ENCODE measurements at regions not wholly inside any gene's neighbourhood (a gene's known extent, or its start where the extent isn't known, plus 50 kb on each side); places are given as distances from the start of the nearest gene placed in this dataset.
A peak's percentile ranks its signal among the peaks of the same experiment; 100 is the strongest.

- Histone ChIP-seq H3K4me2 (ENCODE audit: low read length, poor library complexity, severe bottlenecking) (no peak overlapping the region), H3K36me3 (ENCODE audit: control insufficient read depth in 1 of 2, insufficient read depth in 2 of 2, low read depth in 1 of 2, low read length in 2 of 2) (no peaks in the 10 kb centered on the region), H3K4ac (ENCODE audit: low read depth in 1 of 2, low read length in 2 of 2) (no peak overlapping the region), H2AK5ac (ENCODE audit: low read length, severe bottlenecking) (no peak overlapping the region), H2BK15ac (ENCODE audit: low read depth, poor library complexity, severe bottlenecking) (no peak overlapping the region), H3K9me3 (ENCODE audit: control insufficient read depth, low read length) (peaks cover 6% of the 10 kb centered on the region), H3K9ac (ENCODE audit: low read length) (no peak overlapping the region), H3K4me3 (ENCODE audit: insufficient read depth in 1 of 2, low read depth in 1 of 2, low read length in 2 of 2) (no peak overlapping the region), H3K27me3 (ENCODE audit: control insufficient read depth in 1 of 2, insufficient read depth in 1 of 2, low read length in 2 of 2) (no peaks in the 10 kb centered on the region), H2BK12ac (ENCODE audit: low read length in 2 of 2) (no peak overlapping the region), H4K8ac (ENCODE audit: low read length) (no peak overlapping the region), H3K14ac (ENCODE audit: low read length in 2 of 2) (no peak overlapping the region), H3K18ac (ENCODE audit: low read depth in 1 of 2, low read length in 2 of 2) (no peak overlapping the region), H2BK120ac (ENCODE audit: low read depth, low read length) (no peak overlapping the region), H3K4me1 (ENCODE audit: control insufficient read depth, insufficient read depth, low read depth, low read length) (no peaks in the 10 kb centered on the region), H2AFZ (ENCODE audit: low read depth, low read length) (no peak overlapping the region), H4K91ac (ENCODE audit: low read length) (no peak overlapping the region), H3K79me1 (replicated peaks; ENCODE audit: low read length, poor library complexity, severe bottlenecking) (no peaks in the 10 kb centered on the region), H3K27ac (ENCODE audit: low read length, poor library complexity, severe bottlenecking) (no peak overlapping the region), H3K23ac (ENCODE audit: low read length in 2 of 2) (no peak overlapping the region), H2BK5ac (ENCODE audit: low read depth, low read length, poor library complexity, severe bottlenecking) (no peak overlapping the region)
- DNase-seq, result no peak
- WGBS, result 57% methylated on average over 4 of the region's 8 CpGs
These were observed 392.0 kb downstream of the IL20RB start for GRCh38 chr3:137349557-137350348.

- no peak overlapping the region for H4K91ac ChIP-seq (ENCODE audit: low read length)
- H2BK12ac ChIP-seq (ENCODE audit: low read length in 2 of 2), result no peak overlapping the region
- H2AK5ac ChIP-seq (ENCODE audit: low read length, severe bottlenecking), result no peak overlapping the region
- no peak overlapping the region for H3K14ac ChIP-seq (ENCODE audit: low read length in 2 of 2)
- H3K36me3 ChIP-seq (ENCODE audit: control insufficient read depth in 1 of 2, insufficient read depth in 2 of 2, low read depth in 1 of 2, low read length in 2 of 2), result no peaks in the 10 kb centered on the region
- no peak overlapping the region for H2AFZ ChIP-seq (ENCODE audit: low read depth, low read length)
- H3K79me1 ChIP-seq (replicated peaks; ENCODE audit: low read length, poor library complexity, severe bottlenecking), result no peaks in the 10 kb centered on the region
- no peak overlapping the region for H3K18ac ChIP-seq (ENCODE audit: low read depth in 1 of 2, low read length in 2 of 2)
- H3K4me1 ChIP-seq (ENCODE audit: control insufficient read depth, insufficient read depth, low read depth, low read length), result no peaks in the 10 kb centered on the region
- H4K8ac ChIP-seq (ENCODE audit: low read length), result no peak overlapping the region
- H3K27me3 ChIP-seq (ENCODE audit: control insufficient read depth in 1 of 2, insufficient read depth in 1 of 2, low read length in 2 of 2), result no peaks in the 10 kb centered on the region
- H3K4me2 ChIP-seq (ENCODE audit: low read length, poor library complexity, severe bottlenecking), result no peak overlapping the region
- no peak overlapping the region for H3K4ac ChIP-seq (ENCODE audit: low read depth in 1 of 2, low read length in 2 of 2)
- no peak overlapping the region for H3K4me3 ChIP-seq (ENCODE audit: insufficient read depth in 1 of 2, low read depth in 1 of 2, low read length in 2 of 2)
- WGBS, result 79% methylated on average over 2 of the region's 2 CpGs
- no peak overlapping the region for H2BK5ac ChIP-seq (ENCODE audit: low read depth, low read length, poor library complexity, severe bottlenecking)
- H3K9me3 ChIP-seq (ENCODE audit: control insufficient read depth, low read length), result peaks cover 13% of the 10 kb centered on the region
- no peak overlapping the region for H3K9ac ChIP-seq (ENCODE audit: low read length)
- H2BK120ac ChIP-seq (ENCODE audit: low read depth, low read length), result no peak overlapping the region
- no peak for DNase-seq
- H3K27ac ChIP-seq (ENCODE audit: low read length, poor library complexity, severe bottlenecking), result no peak overlapping the region
- H3K23ac ChIP-seq (ENCODE audit: low read length in 2 of 2), result no peak overlapping the region
- no peak overlapping the region for H2BK15ac ChIP-seq (ENCODE audit: low read depth, poor library complexity, severe bottlenecking)
These were observed 402.9 kb downstream of the IL20RB start for GRCh38 chr3:137360531-137361201.

GRCh38 chr3:137382005-137382594, 382.0 kb upstream of the SOX14 start:
- H3K27ac ChIP-seq (ENCODE audit: low read length, poor library complexity, severe bottlenecking), result no peak overlapping the region
- 95% methylated on average over 2 of the region's 3 CpGs for WGBS

GRCh38 chr3:137385922-137386321, 378.2 kb upstream of the SOX14 start:
- H3K36me3 ChIP-seq (ENCODE audit: control insufficient read depth in 1 of 2, insufficient read depth in 2 of 2, low read depth in 1 of 2, low read length in 2 of 2), result no peaks in the 10 kb centered on the region
- no peak overlapping the region for H3K4ac ChIP-seq (ENCODE audit: low read depth in 1 of 2, low read length in 2 of 2)
- H3K9me3 ChIP-seq (ENCODE audit: control insufficient read depth, low read length), result peaks cover 14% of the 10 kb centered on the region
- H3K4me1 ChIP-seq (ENCODE audit: control insufficient read depth, insufficient read depth, low read depth, low read length), result no peaks in the 10 kb centered on the region
- H3K23ac ChIP-seq (ENCODE audit: low read length in 2 of 2), result no peak overlapping the region
- no peaks in the 10 kb centered on the region for H3K27me3 ChIP-seq (ENCODE audit: control insufficient read depth in 1 of 2, insufficient read depth in 1 of 2, low read length in 2 of 2)
- H3K18ac ChIP-seq (ENCODE audit: low read depth in 1 of 2, low read length in 2 of 2), result no peak overlapping the region
- no peak overlapping the region for H2BK120ac ChIP-seq (ENCODE audit: low read depth, low read length)
- 90% methylated on average over 1 of the region's 1 CpG for WGBS
- H3K14ac ChIP-seq (ENCODE audit: low read length in 2 of 2), result no peak overlapping the region
- DNase-seq, result no peak
- H3K27ac ChIP-seq (ENCODE audit: low read length, poor library complexity, severe bottlenecking), result no peak overlapping the region
- no peak overlapping the region for H3K4me2 ChIP-seq (ENCODE audit: low read length, poor library complexity, severe bottlenecking)
- no peak overlapping the region for H3K4me3 ChIP-seq (ENCODE audit: insufficient read depth in 1 of 2, low read depth in 1 of 2, low read length in 2 of 2)
- H2BK12ac ChIP-seq (ENCODE audit: low read length in 2 of 2), result no peak overlapping the region
- no peak overlapping the region for H4K91ac ChIP-seq (ENCODE audit: low read length)
- H2AK5ac ChIP-seq (ENCODE audit: low read length, severe bottlenecking), result no peak overlapping the region
- peak overlapping the region; percentile 26 for H2BK5ac ChIP-seq (ENCODE audit: low read depth, low read length, poor library complexity, severe bottlenecking)
- H3K9ac ChIP-seq (ENCODE audit: low read length), result no peak overlapping the region
- H4K8ac ChIP-seq (ENCODE audit: low read length), result no peak overlapping the region
- no peak overlapping the region for H2BK15ac ChIP-seq (ENCODE audit: low read depth, poor library complexity, severe bottlenecking)
- no peak overlapping the region for H2AFZ ChIP-seq (ENCODE audit: low read depth, low read length)
- H3K79me1 ChIP-seq (replicated peaks; ENCODE audit: low read length, poor library complexity, severe bottlenecking), result no peaks in the 10 kb centered on the region

More at GRCh38 chr3:137382005-137382594, 382.0 kb upstream of the SOX14 start:
- Histone ChIP-seq H2AK5ac (ENCODE audit: low read length, severe bottlenecking) (no peak overlapping the region), H4K91ac (ENCODE audit: low read length) (no peak overlapping the region), H3K4me2 (ENCODE audit: low read length, poor library complexity, severe bottlenecking) (no peak overlapping the region), H2BK15ac (ENCODE audit: low read depth, poor library complexity, severe bottlenecking) (no peak overlapping the region), H3K79me1 (replicated peaks; ENCODE audit: low read length, poor library complexity, severe bottlenecking) (no peaks in the 10 kb centered on the region), H3K36me3 (ENCODE audit: control insufficient read depth in 1 of 2, insufficient read depth in 2 of 2, low read depth in 1 of 2, low read length in 2 of 2) (no peaks in the 10 kb centered on the region), H3K4ac (ENCODE audit: low read depth in 1 of 2, low read length in 2 of 2) (no peak overlapping the region), H2AFZ (ENCODE audit: low read depth, low read length) (no peak overlapping the region), H2BK120ac (ENCODE audit: low read depth, low read length) (no peak overlapping the region), H3K18ac (ENCODE audit: low read depth in 1 of 2, low read length in 2 of 2) (no peak overlapping the region), H3K23ac (ENCODE audit: low read length in 2 of 2) (no peak overlapping the region), H3K9me3 (ENCODE audit: control insufficient read depth, low read length) (peaks cover 22% of the 10 kb centered on the region), H3K4me1 (ENCODE audit: control insufficient read depth, insufficient read depth, low read depth, low read length) (no peaks in the 10 kb centered on the region), H3K4me3 (ENCODE audit: insufficient read depth in 1 of 2, low read depth in 1 of 2, low read length in 2 of 2) (no peak overlapping the region), H3K27me3 (ENCODE audit: control insufficient read depth in 1 of 2, insufficient read depth in 1 of 2, low read length in 2 of 2) (no peaks in the 10 kb centered on the region), H3K14ac (ENCODE audit: low read length in 2 of 2) (no peak overlapping the region), H3K9ac (ENCODE audit: low read length) (no peak overlapping the region), H4K8ac (ENCODE audit: low read length) (no peak overlapping the region), H2BK5ac (ENCODE audit: low read depth, low read length, poor library complexity, severe bottlenecking) (no peak overlapping the region), H2BK12ac (ENCODE audit: low read length in 2 of 2) (no peak overlapping the region)
- DNase-seq, result no peak

All from mesenchymal stem cell (in vitro differentiated cells and primary cell).